GM19438 (cell line): ENCODE measurements at regions not wholly inside any gene's neighbourhood (a gene's known extent, or its start where the extent isn't known, plus 50 kb on each side); places are given as distances from the start of the nearest gene placed in this dataset.

Experiments used
- ATAC-seq: cut with Tn5 transposase; IDR thresholded peaks from one replicate; pipeline ENCODE4 v1.9.1; 2021; ENCODE audit warnings: low read depth; ENCODE audit not compliant: unreplicated experiment

- ATAC-seq, result no peak
These were observed 98.9 kb upstream of the CYP1B1 start for GRCh38 chr2:38174646-38175423.

DNA sequence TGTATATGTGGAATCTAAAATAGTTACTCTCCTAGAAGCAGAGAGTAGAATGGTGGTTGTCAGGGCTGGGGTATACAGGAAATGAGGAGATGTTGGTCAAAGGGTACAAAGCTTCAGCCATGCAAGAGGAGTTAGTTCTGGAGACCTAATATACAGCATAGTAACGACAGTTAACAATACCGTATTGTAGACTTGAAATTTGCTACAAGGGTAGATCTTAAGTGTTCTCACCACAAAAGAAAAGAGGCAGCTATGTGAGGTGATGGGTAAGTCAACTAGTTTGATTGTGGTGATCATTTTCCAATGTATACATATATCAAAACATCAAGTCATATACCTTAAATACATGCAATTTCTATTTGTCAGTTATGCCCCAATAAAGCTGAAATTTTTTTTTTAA, 98.2 kb upstream of the CYP1B1 start:
- ATAC-seq, result no peak

DNA sequence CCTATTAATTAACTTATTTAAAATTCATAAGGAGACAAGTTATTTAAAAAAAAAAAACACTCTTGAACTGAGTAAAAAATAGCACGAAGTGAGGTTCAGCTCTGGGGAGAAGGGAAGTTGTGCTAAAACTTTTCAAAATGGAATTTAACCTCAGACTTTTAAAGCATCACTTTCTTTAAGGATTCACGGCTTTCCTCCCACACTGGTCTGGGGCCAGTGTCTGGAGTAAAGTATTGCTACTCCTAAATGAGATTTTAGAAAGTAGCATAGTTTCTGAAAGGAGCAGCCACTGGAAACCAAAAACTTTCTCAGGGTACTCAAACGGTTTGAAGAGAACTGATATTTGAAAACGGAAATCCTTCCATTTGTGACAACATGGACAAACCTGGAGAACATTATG, 97.7 kb upstream of the CYP1B1 start:
- no peak for ATAC-seq

DNA sequence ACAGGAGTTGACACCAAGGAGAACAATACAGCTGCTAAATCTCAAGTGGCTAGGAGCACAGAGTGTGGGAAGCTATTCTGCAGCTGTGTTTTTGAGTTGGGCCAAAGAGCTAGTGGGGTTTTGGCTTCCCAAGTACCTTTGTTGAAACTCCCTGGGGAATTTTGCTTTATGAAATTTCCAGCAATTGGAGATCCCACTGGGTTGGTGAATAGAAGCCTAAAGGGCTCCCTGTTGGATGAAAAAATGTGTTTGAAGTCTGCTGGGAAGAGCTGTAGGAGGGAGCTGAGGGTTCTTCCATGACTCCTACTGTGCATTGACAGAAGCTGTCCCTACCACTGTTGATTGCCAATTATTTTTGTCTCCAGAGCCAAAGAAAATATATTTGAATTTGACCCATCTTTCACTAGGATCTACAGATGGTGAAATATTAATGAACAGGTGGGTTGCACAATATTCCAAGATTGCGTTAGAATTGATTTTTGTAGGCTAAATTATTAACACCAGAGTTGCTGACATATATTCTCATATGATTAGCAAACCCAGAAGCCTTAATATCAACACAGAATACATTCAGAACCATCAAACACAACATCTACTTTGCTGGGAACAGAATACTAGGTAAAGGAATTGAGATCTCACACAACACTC, 95.4 kb upstream of the CYP1B1 start:
- no peak for ATAC-seq

DNA sequence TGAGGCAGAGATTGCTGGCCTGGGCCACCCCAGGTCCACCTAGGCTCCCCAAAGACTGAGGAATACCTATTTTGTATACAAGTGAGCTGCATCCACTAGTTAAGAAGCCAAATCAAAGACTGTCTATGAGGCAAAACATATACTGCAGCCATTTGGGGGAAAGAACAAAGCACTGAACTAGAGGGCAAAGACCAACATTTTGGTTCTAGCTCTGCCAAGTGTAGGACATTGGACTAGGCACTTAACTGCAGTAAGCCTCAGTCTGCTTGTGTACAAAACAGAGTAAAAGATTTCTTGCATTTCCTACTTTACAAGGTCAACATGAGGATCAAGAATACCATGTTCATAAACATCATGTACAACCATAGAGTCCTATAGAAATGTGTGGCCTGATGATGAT, 94.8 kb upstream of the CYP1B1 start:
- ATAC-seq, result no peak

DNA sequence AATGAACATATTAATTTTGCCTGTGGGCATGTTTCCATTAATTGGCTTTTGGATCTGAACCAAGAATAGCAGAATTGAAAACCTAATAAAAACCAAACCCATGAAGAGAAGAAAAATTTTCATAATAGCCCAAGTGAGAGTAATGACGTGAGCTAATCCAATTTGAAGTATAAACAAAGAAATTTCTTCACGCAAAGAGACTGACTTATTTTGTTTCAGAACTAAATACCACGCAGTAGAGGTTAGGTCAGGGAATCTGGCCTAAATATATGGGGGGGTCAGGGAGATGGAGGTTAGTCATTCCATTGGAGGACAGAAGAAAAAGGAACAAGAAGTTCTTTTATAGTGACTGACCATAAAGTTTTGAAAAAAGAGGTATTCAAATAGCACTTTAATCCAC, 94.1 kb upstream of the CYP1B1 start:
- no peak for ATAC-seq

GRCh38 chr2:38168710-38169480, 92.9 kb upstream of the CYP1B1 start:
- no peak for ATAC-seq

DNA sequence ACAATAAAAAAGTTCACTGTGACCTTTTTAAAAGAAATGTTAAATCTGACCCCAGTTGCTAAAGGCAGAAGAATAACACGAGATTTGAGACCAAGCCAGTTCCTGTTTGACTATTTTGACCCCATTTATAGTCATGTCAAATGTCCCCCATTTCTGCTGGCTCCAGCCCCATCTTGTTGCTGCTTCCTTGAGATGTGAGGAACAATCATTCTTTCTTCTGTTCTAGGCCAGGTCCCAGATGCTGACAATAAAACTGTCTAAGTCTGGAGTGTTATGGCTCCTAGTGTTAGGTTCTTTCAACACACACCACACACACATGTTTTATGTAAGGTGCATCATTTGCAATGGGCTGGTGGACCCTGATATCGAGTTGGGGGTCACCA, 92.0 kb upstream of the CYP1B1 start:
- ATAC-seq, result no peak

- ATAC-seq, result no peak
These were observed 89.7 kb upstream of the CYP1B1 start for GRCh38 chr2:38165698-38166097.

DNA sequence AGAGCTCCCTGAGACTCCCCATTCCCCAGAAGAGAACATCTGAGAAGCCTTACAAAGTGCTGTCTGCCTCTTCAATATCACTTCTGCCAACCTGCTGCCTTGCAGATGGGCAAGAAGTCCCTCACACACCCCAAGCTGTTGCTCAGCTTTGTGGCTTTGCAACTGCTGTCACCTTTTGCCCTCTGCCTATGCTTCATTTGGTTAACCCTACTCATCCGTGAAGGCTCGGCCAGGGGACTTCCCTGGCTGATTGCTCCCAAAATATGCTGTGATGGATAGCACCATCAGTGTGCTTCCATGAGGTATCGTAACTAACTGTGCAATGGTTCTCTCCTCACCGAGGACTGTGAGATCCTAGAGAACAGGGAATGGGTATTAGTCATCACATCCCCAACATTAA, 88.9 kb upstream of the CYP1B1 start:
- ATAC-seq, result no peak

DNA sequence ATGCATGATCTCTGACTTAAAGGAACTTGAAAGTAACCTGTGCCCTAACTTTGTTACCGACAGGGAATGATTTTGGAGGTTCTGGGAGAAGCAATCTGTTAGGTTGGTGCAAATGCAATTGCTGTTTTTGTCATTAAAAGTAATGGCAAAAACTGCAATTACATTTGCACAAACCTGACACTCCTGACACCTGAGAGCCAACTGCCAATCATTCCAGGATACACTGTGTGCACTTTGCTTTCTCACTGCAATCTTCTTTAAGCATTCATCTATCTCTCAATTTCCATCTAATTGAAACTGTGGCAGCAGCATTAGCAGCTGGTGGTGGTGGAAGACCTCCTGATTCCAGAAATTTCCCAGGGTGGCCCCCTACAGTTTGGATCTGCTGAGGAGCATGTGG, 87.6 kb upstream of the CYP1B1 start:
- ATAC-seq, result no peak

- ATAC-seq, result no peak
These were observed 87.1 kb upstream of the CYP1B1 start for GRCh38 chr2:38163006-38163405.

GRCh38 chr2:38160516-38160915, 84.6 kb upstream of the CYP1B1 start:
- no peak for ATAC-seq

DNA sequence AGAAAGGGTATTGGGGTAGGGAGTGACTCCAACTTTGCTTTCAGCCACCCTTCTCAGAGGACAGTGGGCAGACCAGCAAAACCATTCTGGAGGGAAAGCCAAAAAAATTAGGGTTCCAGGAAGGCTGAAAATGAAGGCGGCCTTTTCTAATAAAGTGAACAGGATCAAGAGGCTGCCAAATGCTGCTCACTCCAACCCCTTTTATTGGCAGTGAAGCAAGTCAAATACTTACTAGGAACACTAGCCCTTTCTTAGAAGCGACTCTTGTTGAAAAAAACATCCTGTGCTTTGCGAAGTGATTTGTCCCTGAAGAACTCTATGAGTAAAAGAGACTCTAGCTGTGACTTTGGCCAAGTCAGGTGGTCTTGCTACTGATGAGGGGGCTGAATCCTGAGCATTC, 83.6 kb upstream of the CYP1B1 start:
- no peak for ATAC-seq

GRCh38 chr2:38159191-38159590, 83.2 kb upstream of the CYP1B1 start:
- ATAC-seq, result no peak

DNA sequence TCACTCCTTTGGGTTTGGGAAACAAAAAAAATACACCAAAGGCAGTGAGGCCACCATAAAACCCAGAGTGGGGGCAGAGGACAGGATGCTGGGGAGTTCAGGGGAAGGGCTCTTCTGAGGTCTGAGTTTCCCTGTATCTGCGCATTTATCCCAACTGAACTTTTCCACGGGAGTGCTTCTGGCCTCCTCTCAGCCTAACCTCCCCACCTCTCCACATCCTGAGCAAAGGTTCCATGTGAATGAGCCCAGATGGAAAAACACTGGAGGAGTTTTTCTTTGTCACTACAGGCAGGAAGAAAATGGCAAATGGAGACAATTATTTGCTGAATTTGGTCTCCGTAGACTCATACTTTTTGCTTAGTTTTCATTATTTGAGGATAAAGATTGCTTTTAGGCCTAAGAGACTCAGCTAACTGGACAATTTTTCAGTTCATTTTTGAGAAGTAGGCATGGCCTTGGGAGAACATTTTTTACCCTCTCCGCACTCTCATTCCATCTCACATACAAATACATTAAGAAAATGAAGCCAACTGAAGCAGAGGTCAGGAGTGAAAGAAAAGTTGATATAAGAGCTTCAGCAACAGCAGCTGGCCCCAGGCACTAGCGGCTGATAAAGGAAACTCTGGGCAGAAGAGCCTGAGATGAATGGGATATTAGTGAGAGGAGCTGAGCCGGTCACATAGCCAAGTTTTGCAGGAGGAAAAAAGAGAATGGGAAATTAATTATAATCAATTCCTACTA, 82.6 kb upstream of the CYP1B1 start:
- no peak for ATAC-seq

GRCh38 chr2:38156436-38156835, 80.5 kb upstream of the CYP1B1 start:
- ATAC-seq, result no peak

DNA sequence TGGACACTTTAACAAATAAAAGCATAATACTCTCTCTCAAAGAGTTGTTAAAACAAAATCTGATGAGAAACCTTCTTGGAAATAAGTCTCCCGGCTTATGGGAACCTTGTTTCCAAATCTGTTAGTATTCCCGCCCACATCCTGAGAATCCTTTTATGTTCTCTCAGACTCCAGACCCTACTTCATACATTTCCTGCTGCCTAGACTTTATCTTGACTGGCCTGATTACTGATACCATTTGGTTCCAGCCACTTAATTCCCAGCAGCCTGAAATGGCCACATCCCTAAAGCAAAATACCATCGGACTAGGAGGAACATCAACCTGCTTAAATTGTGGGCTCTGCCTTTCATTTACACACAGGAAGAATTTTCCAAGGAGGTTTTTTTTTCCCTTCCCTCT, 79.1 kb upstream of the CYP1B1 start:
- ATAC-seq, result no peak

DNA sequence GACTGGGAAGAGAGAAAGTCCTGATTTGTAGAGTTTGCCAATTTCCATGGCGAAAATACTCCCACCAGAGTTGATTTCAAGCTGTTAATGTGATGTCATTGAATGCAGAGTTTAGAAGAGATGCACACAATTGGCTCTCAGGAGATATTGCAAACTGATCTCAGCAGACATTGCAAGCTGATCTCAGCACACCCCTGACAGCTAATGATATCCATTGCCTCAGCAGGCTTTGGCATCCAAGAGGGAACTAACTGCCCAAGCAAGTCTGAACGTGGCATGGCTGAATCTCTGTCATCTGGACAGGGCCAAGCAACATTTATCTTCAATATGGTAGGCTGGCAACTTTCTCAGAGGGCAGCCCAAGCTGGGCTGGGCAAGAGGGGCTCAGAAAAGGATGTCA, 78.4 kb upstream of the CYP1B1 start:
- no peak for ATAC-seq

- no peak for ATAC-seq
These were observed 77.7 kb upstream of the CYP1B1 start for GRCh38 chr2:38153476-38154135.

DNA sequence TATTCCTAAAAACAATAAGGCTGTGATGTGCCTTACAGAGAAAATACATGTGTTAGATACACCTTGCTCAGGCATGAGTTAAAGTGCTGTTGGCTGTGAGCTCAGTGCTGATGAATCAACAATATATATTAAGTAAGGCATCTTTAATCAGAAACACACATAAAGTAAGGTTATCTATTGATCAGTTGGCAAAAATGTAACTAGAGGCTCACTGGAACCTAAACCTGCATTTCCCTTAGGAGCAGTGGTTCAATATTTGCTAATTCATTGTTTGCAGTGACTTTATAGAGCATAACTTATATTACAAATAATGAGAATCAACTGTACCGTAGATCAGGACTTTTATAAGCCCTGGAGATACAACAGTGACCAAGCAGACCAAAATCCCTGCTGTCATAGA, 77.0 kb upstream of the CYP1B1 start:
- ATAC-seq, result no peak
